ENCODE measurements at regions not wholly inside any gene's neighbourhood (a gene's known extent, or its start where the extent isn't known, plus 50 kb on each side); places are given as distances from the start of the nearest gene placed in this dataset.

GRCh38 chr5:165244407-165244806 is 1739.0 kb downstream of the MAT2B start:
- no peak for ATAC-seq
- H3K36me3 ChIP-seq, result no peaks in the 10 kb centered on the region
- no peak overlapping the region for H3K4me3 ChIP-seq
- intact Hi-C loops (cut with DNase I), result no loop called here
- no peaks in the 10 kb centered on the region for H3K9me3 ChIP-seq
- no peak for DNase-seq
- no peak for TF ChIP-seq CTCF (IDR thresholded peaks at IDR 0.05)
- H3K4me1 ChIP-seq, result no peaks in the 10 kb centered on the region
- H3K27me3 ChIP-seq, result no peaks in the 10 kb centered on the region
- H3K27ac ChIP-seq, result no peak overlapping the region

GRCh38 chr5:165258197-165258771 is 1752.9 kb downstream of the MAT2B start:
- no peak for DNase-seq
- ATAC-seq, result no peak

GRCh38 chr5:165260426-165260825 is 1755.0 kb downstream of the MAT2B start:
- ATAC-seq (no peak), DNase-seq (no peak)
- Histone ChIP-seq H3K4me3 (no peak overlapping the region), H3K9me3 (no peaks in the 10 kb centered on the region), H3K27me3 (no peaks in the 10 kb centered on the region), H3K4me1 (no peaks in the 10 kb centered on the region), H3K27ac (no peak overlapping the region), H3K36me3 (no peaks in the 10 kb centered on the region)
- intact Hi-C loops (cut with DNase I), result no loop called here
- no peak for TF ChIP-seq CTCF (IDR thresholded peaks at IDR 0.05)

More at GRCh38 chr5:165258197-165258771, 1752.9 kb downstream of the MAT2B start:
- no peaks in the 10 kb centered on the region for H3K4me1 ChIP-seq
- H3K9me3 ChIP-seq, result no peaks in the 10 kb centered on the region
- no peak overlapping the region for H3K4me3 ChIP-seq
- no peaks in the 10 kb centered on the region for H3K27me3 ChIP-seq
- intact Hi-C loops (cut with DNase I), result no loop called here
- TF ChIP-seq CTCF (IDR thresholded peaks at IDR 0.05), result no peak
- no peaks in the 10 kb centered on the region for H3K36me3 ChIP-seq
- no peak overlapping the region for H3K27ac ChIP-seq

- ATAC-seq (no peak), DNase-seq (no peak)
- intact Hi-C loops (cut with DNase I), result no loop called here
- no peak overlapping the region for H3K27ac ChIP-seq
- no peaks in the 10 kb centered on the region for H3K9me3 ChIP-seq
- no peaks in the 10 kb centered on the region for H3K36me3 ChIP-seq
- no peaks in the 10 kb centered on the region for H3K27me3 ChIP-seq
- no peak overlapping the region for H3K4me3 ChIP-seq
- H3K4me1 ChIP-seq, result no peaks in the 10 kb centered on the region
- no peak for TF ChIP-seq CTCF (IDR thresholded peaks at IDR 0.05)
Measured at GRCh38 chr5:165263536-165263935, 1758.1 kb downstream of the MAT2B start.

- Histone ChIP-seq H3K27ac (no peak overlapping the region), H3K36me3 (no peaks in the 10 kb centered on the region), H3K9me3 (no peaks in the 10 kb centered on the region), H3K4me3 (no peak overlapping the region), H3K4me1 (no peaks in the 10 kb centered on the region), H3K27me3 (no peaks in the 10 kb centered on the region)
- DNase-seq (no peak), ATAC-seq (no peak)
- intact Hi-C loops (cut with DNase I), result no loop called here
- no peak for TF ChIP-seq CTCF (IDR thresholded peaks at IDR 0.05)
Measured at GRCh38 chr5:165266939-165267338, 1761.5 kb downstream of the MAT2B start.

GRCh38 chr5:165272436-165272835 is 1767.0 kb downstream of the MAT2B start:
- intact Hi-C loops (cut with DNase I), result no loop called here
- no peaks in the 10 kb centered on the region for H3K9me3 ChIP-seq
- H3K4me3 ChIP-seq, result no peak overlapping the region
- ATAC-seq (no peak), DNase-seq (no peak)
- no peaks in the 10 kb centered on the region for H3K36me3 ChIP-seq
- no peaks in the 10 kb centered on the region for H3K27me3 ChIP-seq
- H3K27ac ChIP-seq, result no peak overlapping the region
- no peak for TF ChIP-seq CTCF (IDR thresholded peaks at IDR 0.05)
- H3K4me1 ChIP-seq, result no peaks in the 10 kb centered on the region

Data from upper lobe of right lung (tissue), 1 donor.